ENCODE measurements at regions not wholly inside any gene's neighbourhood (a gene's known extent, or its start where the extent isn't known, plus 50 kb on each side); places are given as distances from the start of the nearest gene placed in this dataset.

GRCh38 chr2:236855866-236856847, 229.5 kb upstream of the COPS8 start:
- H3F3A ChIP-seq (ENCODE audit: insufficient read depth, low read length, poor library complexity, severe bottlenecking): no peaks in the 10 kb centered on the region
- no peak overlapping the region for H3K4me3 ChIP-seq (ENCODE audit: low read length)
- no peak overlapping the region for H3K9ac ChIP-seq (ENCODE audit: low read length)
- no peaks in the 10 kb centered on the region for H3K9me3 ChIP-seq (ENCODE audit: low read length)
- H3K79me2 ChIP-seq (replicated peaks; ENCODE audit: insufficient read depth, low read length): no peaks in the 10 kb centered on the region
- H3K27me3 ChIP-seq (ENCODE audit: insufficient read depth, low read depth, low read length): no peaks in the 10 kb centered on the region
- H3K36me3 ChIP-seq (ENCODE audit: insufficient read depth, low read length): no peaks in the 10 kb centered on the region
- TF ChIP-seq RAD21 (conservative IDR thresholded peaks at IDR 0.05) (no peak), EZH2 (IDR thresholded peaks at IDR 0.05; ENCODE audit: borderline replicate concordance, insufficient read depth, low read length, poor library complexity, severe bottlenecking) (no peak), REST (IDR thresholded peaks at IDR 0.05; ENCODE audit: borderline replicate concordance) (no peak), EP300 (conservative IDR thresholded peaks at IDR 0.05; ENCODE audit: poor library complexity, severe bottlenecking) (no peak), CTCF (IDR thresholded peaks at IDR 0.05; ENCODE audit: poor library complexity, severe bottlenecking) (no peak), SMC3 (conservative IDR thresholded peaks at IDR 0.05; ENCODE audit: poor library complexity) (no peak), POLR2AphosphoS5 (IDR thresholded peaks at IDR 0.05) (no peak), MXI1 (conservative IDR thresholded peaks at IDR 0.05; ENCODE audit: poor library complexity, severe bottlenecking) (no peak), TAF1 (IDR thresholded peaks at IDR 0.05; ENCODE audit: low read depth) (no peak)
- no peaks in the 10 kb centered on the region for H4K20me1 ChIP-seq (ENCODE audit: insufficient read depth)
- peak overlapping the region; percentile 54 for H3K27ac ChIP-seq (ENCODE audit: low read length)
- no peak overlapping the region for H2AFZ ChIP-seq (ENCODE audit: low read depth, low read length)
- H3K9me2 ChIP-seq (ENCODE audit: insufficient read depth, low read length): no peaks in the 10 kb centered on the region
- H3K4me2 ChIP-seq (ENCODE audit: low read length): no peak overlapping the region

GRCh38 chr2:236856848-236857235, 228.8 kb upstream of the COPS8 start:
- Histone ChIP-seq H3K36me3 (ENCODE audit: insufficient read depth, low read length) (no peaks in the 10 kb centered on the region), H3F3A (ENCODE audit: insufficient read depth, low read length, poor library complexity, severe bottlenecking) (no peaks in the 10 kb centered on the region), H3K79me2 (replicated peaks; ENCODE audit: insufficient read depth, low read length) (no peaks in the 10 kb centered on the region), H3K27ac (ENCODE audit: low read length) (peak overlapping the region; percentile 54), H3K9me3 (ENCODE audit: low read length) (no peaks in the 10 kb centered on the region), H3K4me2 (ENCODE audit: low read length) (no peak overlapping the region), H3K9ac (ENCODE audit: low read length) (no peak overlapping the region), H3K27me3 (ENCODE audit: insufficient read depth, low read depth, low read length) (no peaks in the 10 kb centered on the region), H3K4me3 (ENCODE audit: low read length) (no peak overlapping the region), H3K9me2 (ENCODE audit: insufficient read depth, low read length) (no peaks in the 10 kb centered on the region), H4K20me1 (ENCODE audit: insufficient read depth) (no peaks in the 10 kb centered on the region), H2AFZ (ENCODE audit: low read depth, low read length) (no peak overlapping the region)
- TF ChIP-seq EP300 (conservative IDR thresholded peaks at IDR 0.05; ENCODE audit: poor library complexity, severe bottlenecking): no peak
- no peak for TF ChIP-seq TAF1 (IDR thresholded peaks at IDR 0.05; ENCODE audit: low read depth)

All from neural cell (in vitro differentiated cells).